ENCODE measurements at regions not wholly inside any gene's neighbourhood (a gene's known extent, or its start where the extent isn't known, plus 50 kb on each side); places are given as distances from the start of the nearest gene placed in this dataset.

DNA sequence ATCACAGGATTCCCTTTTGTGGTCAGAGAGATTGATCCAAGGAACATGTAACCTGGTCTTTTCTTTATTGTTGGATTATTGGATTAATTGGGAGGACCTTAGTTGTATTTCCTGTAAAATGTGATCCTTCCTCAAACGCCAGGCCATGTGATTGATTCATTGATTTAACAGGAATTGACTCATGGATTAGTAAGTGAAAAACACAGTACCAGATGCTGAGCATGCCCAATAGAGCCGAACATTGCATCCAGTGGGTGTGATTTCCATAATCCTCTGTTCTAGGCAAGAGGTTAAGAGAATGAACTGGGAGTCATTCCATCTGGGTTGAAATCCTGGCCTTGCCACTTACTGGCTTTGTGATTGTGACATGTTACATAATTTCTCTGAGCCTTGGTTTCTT, 522.3 kb downstream of the MAT2B start:
- no peak for DNase-seq (ENCODE audit: low read depth)

DNA sequence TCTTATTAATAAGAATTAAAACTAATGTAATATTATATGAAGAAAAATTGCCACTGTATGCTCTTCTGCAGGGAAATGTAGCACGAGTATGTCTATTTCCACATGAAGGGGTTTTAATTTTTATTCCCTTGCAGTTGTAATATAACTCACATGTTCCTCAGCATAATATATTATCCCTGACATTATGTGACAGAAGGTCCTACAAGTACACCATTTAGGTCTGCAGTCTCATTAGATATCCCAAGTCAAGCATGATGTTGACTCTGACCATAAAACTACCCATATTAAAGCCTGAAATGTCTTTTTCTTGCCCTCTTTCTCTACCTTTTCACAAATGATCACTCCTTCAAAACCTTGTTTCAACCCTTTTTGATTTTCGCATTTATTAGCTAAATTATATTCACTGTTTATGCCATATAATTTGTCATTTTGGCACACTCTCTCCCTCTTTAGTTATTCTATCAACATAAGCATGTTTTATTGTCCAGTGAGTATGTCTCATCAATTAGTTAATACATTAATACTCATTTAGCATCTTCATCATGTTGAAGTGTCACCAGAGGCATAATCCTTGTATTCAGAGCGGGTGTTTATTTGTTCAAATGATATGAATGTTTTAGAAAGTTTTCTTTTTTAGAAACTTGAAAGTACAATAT, 532.8 kb downstream of the MAT2B start:
- no peak for DNase-seq (ENCODE audit: low read depth)

DNA sequence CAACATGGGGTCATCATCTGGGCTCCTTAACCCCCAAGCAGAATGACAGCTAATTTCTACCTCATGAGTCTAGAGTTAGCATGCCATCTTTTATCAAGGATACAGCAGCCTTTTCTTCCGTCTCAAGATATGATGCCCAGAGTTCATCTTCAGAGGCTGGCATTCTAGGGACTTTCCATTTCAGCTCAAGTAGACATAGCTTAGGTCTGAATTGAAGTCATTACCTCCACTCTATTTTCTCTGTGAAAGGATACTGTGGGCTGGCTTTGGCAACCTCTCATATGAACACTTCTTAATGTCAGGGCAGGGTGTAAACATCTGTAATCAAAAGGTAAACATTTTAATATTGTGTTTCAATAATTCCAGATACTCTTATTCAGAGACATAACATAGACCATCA, 535.7 kb downstream of the MAT2B start:
- no peak for DNase-seq (ENCODE audit: low read depth)

- no peak for DNase-seq (ENCODE audit: low read depth)
Measured at GRCh38 chr5:164048359-164048926, 543.0 kb downstream of the MAT2B start.

DNA sequence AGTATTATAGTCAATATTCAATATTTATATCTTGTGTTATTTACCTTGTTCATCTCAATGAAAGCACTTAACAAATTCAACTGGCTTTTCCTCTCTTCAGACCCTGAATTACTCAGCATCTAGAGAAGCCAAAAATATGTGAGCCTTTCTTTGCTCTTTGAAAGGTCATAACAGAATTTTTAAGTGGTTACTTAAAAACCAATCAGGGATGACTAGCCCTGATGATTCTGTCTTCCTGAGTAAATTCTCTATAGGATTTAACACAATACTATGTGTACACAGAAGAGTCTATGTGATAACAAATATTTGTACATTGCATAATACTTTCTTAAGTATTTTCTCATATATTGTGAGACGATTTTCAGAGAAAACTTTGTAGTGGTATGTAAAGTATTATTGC, 546.3 kb downstream of the MAT2B start:
- no peak for DNase-seq (ENCODE audit: low read depth)

- DNase-seq (ENCODE audit: low read depth), result no peak
Measured at GRCh38 chr5:164052536-164053093, 547.2 kb downstream of the MAT2B start.

GRCh38 chr5:164053123-164053522, 547.7 kb downstream of the MAT2B start:
- DNase-seq (ENCODE audit: low read depth), result no peak

- no peak for DNase-seq (ENCODE audit: low read depth)
Measured at GRCh38 chr5:164054461-164054860, 549.0 kb downstream of the MAT2B start.

DNA sequence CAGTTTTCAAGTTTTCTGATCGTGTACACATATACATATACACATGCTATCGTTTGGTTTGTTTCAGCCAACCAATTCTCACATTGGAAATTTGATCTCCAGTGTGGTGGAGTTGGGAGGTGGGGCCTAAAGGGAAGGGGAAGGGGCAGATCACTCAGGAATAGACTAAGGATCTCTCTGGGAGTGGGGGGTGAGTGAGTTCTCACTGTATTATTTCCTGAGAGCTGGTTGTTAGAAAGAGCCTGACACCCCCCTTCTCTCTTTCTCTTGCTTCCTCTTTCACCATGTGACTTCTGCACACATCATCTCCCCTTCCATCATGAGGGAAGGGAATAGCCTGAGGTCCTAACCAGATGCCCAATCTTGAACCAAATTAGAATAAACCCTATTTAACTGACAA, 551.7 kb downstream of the MAT2B start:
- no peak for DNase-seq (ENCODE audit: low read depth)

GRCh38 chr5:164058621-164059020, 553.2 kb downstream of the MAT2B start:
- no peak for DNase-seq (ENCODE audit: low read depth)

DNA sequence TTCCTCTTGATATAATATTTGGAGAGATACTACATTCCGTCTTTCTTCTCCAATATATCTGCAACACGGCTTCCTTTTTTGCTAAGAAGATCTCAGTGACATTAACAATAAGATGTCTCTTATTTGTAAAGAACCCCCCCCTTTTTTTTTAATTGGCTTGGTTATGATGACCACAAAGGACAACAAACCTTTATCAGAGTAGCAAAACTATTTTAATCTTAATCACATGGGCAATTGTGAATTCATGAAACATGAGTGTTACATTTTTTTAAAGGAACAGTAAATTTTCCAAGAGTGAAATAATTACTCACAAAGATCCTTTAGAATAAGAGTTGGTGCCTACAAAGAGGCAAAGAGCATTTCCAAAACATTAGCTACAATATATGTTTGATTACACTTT, 554.1 kb downstream of the MAT2B start:
- DNase-seq (ENCODE audit: low read depth), result no peak

DNA sequence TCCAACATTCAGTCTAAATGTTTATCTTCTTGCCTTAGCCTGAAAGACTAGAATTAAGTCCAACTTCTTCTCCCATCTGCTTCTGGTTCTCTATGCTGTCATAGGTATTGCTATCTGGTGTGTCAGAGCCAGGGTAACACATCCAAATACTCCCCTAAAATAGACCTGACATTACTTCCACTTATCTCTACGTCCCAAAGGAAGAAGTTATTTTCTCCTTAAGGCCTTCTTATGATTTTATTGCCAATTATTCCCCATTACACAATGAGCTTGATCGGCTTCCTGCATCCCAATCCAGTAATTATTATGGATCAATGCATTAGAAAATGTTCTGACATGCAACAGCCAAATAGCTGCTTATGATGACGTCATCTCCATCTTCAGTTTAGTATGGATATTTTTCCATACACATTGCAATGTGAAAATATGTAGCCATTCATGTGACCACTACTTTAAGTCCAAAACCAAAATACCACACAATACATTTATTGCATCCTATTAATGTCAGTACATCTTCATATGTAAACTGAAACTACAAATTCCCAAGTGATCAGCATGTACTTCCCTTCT, 555.5 kb downstream of the MAT2B start:
- DNase-seq (ENCODE audit: low read depth), result no peak

- no peak for DNase-seq (ENCODE audit: low read depth)
Measured at GRCh38 chr5:164062304-164062703, 556.9 kb downstream of the MAT2B start.

DNA sequence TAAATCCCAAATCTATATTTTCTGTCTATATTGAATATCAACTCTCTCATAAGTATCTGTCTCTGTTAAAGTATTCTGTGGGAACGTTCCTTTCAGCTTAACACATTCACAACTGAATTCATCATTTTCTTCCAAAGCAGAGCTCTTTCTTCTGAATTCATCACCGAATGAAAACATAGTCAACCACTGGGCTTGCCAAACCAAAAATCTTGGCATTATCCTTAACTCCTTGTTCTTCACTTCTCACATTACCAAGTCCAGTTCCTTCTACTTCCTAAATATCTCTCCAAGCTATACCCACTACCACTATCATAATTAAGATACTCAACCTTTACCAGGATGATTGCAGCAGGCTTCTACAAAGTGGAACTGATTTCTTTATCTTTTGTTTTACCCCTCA, 559.8 kb downstream of the MAT2B start:
- DNase-seq (ENCODE audit: low read depth), result no peak

DNA sequence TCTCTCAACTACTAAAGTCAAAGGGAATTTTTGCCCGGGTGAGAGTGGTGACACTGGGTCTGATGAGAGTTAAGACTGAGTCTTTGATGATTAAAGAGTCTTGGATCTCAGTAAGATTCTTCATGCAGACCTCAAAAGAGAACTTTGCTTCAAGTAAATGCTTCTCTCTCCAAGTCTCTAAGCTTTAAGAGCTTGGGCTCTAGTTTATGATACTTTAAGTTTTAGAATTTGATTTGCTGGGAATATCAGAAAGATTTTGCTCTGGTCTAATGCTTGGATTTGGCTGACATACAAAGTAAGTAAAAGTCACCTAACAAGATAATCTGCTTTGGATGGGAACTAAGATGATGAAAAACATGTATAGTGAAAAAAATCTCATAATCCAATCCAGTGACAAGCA, 566.3 kb downstream of the MAT2B start:
- no peak for DNase-seq (ENCODE audit: low read depth)

- no peak for DNase-seq (ENCODE audit: low read depth)
Measured at GRCh38 chr5:164073081-164073480, 567.7 kb downstream of the MAT2B start.

GRCh38 chr5:164076556-164076955, 571.1 kb downstream of the MAT2B start:
- DNase-seq (ENCODE audit: low read depth), result no peak

DNA sequence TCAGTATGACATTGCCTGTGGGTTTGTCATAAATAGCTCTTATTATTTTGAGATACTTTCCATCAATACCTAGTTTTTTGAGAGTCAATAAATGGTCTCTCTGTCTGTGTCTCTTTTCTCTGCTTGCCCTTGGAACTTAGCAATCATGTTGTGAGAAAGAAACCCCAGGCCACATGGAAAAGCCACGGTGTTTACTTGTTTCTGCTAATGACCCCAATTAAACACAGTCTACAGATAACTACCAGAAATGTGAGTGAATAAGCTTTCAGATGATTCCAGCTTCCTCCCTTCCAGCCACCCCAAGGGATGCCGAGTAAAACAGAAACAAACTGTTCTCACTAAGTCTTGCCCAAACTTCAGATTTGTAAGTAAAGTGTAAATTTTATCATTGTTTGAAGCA, 584.9 kb downstream of the MAT2B start:
- DNase-seq (ENCODE audit: low read depth), result no peak

DNA sequence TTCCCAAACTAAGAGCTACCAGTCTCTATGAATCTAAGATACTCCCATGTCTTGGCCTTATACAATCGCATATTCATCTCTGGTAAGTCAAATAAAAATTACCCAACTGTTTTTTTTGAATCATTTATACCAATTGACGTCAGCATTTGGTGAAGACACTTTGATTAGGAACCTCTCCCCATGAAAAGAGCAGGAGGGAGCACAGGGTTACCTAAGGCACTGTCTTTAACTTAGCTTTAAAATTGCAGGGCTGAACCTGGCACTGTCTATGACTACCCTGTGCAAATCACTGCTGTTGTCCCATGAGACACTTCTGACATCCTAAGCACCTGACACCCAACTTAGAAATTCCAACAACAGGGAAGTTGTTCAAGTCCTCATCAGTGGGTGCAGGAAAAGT, 586.4 kb downstream of the MAT2B start:
- DNase-seq (ENCODE audit: low read depth), result no peak

DNA sequence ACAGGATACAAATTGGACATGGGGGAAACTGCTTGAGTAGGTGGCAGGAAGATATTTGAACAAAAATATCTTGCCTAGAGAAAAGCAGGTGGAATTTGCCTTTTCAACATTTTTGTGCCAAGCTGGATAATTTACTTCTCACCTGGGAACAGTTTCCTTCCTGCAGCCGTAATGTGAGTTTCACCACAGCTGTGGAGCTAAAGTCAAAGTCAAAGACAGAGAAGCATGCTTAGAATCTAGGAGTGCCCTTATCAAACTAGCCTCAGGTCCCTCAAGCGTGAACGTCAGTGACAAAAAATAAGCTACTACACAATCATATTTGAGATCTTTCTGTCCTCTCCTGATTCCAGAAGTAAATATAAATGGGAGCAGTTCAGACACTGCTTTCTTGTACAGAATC, 588.9 kb downstream of the MAT2B start:
- DNase-seq (ENCODE audit: low read depth), result no peak

DNA sequence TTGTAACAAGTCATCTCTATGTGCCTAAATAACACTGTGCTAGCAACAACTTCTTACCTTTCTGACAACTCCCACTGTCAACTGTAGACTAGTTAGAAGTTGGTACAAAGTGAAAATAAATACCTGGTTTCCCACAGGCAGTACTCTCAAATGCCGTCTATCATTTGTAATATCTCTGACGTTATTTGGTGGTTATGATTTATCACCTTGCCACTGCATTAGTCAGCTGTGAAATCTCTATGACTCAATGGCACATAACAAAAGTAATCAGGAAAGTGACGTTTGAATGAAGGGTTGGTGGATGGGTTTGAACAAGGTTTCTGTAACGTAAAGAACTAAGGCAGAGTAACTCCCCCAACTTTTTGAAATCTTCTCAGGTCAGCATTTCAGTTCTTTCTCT, 592.3 kb downstream of the MAT2B start:
- no peak for DNase-seq (ENCODE audit: low read depth)

DNA sequence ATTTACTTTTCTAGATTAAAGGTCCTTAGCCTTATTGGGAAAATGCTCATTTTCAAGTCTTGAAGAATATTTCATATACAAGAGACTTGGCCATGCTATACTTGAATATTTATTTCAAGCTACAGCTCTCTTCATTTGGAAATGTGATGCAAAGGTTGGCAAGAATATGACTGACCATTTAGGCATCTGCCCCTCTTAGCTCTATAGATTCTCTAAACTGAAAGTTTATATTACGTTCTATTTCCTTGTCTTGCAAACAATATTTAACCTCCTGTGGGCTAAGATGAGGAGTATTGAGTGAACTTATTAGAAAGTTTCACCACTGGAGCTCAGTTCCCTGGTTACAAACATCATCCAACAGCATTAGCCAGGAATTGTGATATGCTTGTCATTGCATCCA, 593.1 kb downstream of the MAT2B start:
- no peak for DNase-seq (ENCODE audit: low read depth)

GRCh38 chr5:164098979-164099378, 593.6 kb downstream of the MAT2B start:
- no peak for DNase-seq (ENCODE audit: low read depth)

DNA sequence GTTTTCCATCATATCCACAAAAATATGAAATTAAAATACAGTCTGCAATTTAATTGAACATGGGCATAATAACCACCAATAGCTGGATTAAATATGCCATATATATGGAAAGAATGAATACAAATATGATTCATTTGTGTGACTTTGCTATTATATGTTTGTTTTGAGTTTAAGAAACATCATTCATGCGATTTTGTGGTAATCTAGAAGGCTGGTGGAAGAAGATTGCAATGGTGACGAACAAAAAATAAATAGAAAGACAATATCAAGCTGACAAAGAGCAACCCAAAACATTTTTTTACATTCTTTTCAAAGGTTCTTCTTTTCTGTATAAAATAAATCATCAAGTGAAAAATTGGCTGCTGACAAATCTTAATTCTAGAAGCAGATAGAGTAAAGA, 610.0 kb downstream of the MAT2B start:
- no peak for DNase-seq (ENCODE audit: low read depth)
